ENCODE measurements at regions not wholly inside any gene's neighbourhood (a gene's known extent, or its start where the extent isn't known, plus 50 kb on each side); places are given as distances from the start of the nearest gene placed in this dataset.
"Not testable (repeated sequence)": the region's sequence is repeated elsewhere in the genome, so short reads cannot be mapped to it uniquely, and the experiment has no call there.

GRCh38 chr12:54105809-54106208 lies 52.2 kb downstream of the HOXC4 start:
- DNase-seq (ENCODE audit: low spot score) = not testable (repeated sequence)

GRCh38 chr12:54106252-54106651 lies 52.6 kb downstream of the HOXC4 start:
- not testable (repeated sequence) for DNase-seq (ENCODE audit: low spot score)

GRCh38 chr12:54106803-54107579 lies 53.4 kb downstream of the HOXC4 start:
- DNase-seq (ENCODE audit: low spot score) = not testable (repeated sequence)

- not testable (repeated sequence) for DNase-seq (ENCODE audit: low spot score)
These were observed 58.7 kb downstream of the HOXC4 start for GRCh38 chr12:54112336-54112735.

GRCh38 chr12:54116055-54116454 lies 62.4 kb downstream of the HOXC4 start:
- DNase-seq (ENCODE audit: low spot score) = peak; percentile 23

GRCh38 chr12:54117392-54117791 lies 63.8 kb downstream of the HOXC4 start:
- DNase-seq (ENCODE audit: low spot score) = not testable (repeated sequence)

- DNase-seq (ENCODE audit: low spot score) = not testable (repeated sequence)
These were observed 65.4 kb downstream of the HOXC4 start for GRCh38 chr12:54119082-54119481.

- DNase-seq (ENCODE audit: low spot score) = not testable (repeated sequence)
These were observed 64.8 kb downstream of the SMUG1 start for GRCh38 chr12:54123981-54124380.

GRCh38 chr12:54125708-54126028 lies 63.1 kb downstream of the SMUG1 start:
- DNase-seq (ENCODE audit: low spot score) = not testable (repeated sequence)

- peak; percentile 41 for DNase-seq (ENCODE audit: low spot score)
These were observed 62.6 kb downstream of the SMUG1 start for GRCh38 chr12:54126029-54126695.

GRCh38 chr12:54126696-54127537 lies 61.9 kb downstream of the SMUG1 start:
- DNase-seq (ENCODE audit: low spot score) = peak; percentile 72

GRCh38 chr12:54127538-54128259 lies 61.1 kb downstream of the SMUG1 start:
- no peak for DNase-seq (ENCODE audit: low spot score)

- no peak for DNase-seq (ENCODE audit: low spot score)
These were observed 60.4 kb downstream of the SMUG1 start for GRCh38 chr12:54128416-54128815.

GRCh38 chr12:54129028-54129903 lies 59.5 kb downstream of the SMUG1 start:
- DNase-seq (ENCODE audit: low spot score) = no peak

Data from AG08396 (cell line).